Fibroblast of the aortic adventitia (primary cell): ENCODE measurements at regions not wholly inside any gene's neighbourhood (a gene's known extent, or its start where the extent isn't known, plus 50 kb on each side); places are given as distances from the start of the nearest gene placed in this dataset.

Experiments
- DNase-seq: peaks from one replicate; pipeline ENCODE4 v3.0.0-alpha.2; 2010; ENCODE audit warnings: low read depth
- H3K4me3 ChIP-seq: 2 replicates; pipeline ENCODE4 v1.5.1; 2011; ENCODE audit warnings: low read depth, mild to moderate bottlenecking, control low read depth, low read length, moderate library complexity
- TF ChIP-seq, protein P1 (sequence below): IDR thresholded peaks from 2 replicates; pipeline ENCODE4 v1.5.1; 2011; ENCODE audit warnings: mild to moderate bottlenecking, low read length, control low read depth, inconsistent platforms; ENCODE audit not compliant: insufficient read depth

DNA sequence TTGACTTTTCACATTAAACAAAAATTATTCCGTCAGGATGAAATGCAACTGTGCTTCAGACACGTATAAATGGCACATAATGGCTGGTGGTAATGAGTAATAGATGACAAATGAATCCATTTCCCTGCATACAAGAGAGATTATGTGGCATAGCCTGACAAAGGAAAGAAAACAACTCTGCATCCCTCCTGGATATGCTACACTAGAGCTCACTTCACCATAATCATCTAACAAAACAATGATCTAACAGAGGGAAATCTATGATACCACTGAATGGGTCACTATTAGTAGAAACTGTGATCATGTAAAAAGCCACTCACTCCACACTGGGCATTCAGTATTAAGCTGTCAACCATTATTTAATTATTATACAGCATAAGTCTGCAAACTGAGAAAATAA, 1498.4 kb downstream of the EFNB2 start:
- no peak for DNase-seq
- TF ChIP-seq, protein P1, sequence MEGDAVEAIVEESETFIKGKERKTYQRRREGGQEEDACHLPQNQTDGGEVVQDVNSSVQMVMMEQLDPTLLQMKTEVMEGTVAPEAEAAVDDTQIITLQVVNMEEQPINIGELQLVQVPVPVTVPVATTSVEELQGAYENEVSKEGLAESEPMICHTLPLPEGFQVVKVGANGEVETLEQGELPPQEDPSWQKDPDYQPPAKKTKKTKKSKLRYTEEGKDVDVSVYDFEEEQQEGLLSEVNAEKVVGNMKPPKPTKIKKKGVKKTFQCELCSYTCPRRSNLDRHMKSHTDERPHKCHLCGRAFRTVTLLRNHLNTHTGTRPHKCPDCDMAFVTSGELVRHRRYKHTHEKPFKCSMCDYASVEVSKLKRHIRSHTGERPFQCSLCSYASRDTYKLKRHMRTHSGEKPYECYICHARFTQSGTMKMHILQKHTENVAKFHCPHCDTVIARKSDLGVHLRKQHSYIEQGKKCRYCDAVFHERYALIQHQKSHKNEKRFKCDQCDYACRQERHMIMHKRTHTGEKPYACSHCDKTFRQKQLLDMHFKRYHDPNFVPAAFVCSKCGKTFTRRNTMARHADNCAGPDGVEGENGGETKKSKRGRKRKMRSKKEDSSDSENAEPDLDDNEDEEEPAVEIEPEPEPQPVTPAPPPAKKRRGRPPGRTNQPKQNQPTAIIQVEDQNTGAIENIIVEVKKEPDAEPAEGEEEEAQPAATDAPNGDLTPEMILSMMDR = no peak

DNA sequence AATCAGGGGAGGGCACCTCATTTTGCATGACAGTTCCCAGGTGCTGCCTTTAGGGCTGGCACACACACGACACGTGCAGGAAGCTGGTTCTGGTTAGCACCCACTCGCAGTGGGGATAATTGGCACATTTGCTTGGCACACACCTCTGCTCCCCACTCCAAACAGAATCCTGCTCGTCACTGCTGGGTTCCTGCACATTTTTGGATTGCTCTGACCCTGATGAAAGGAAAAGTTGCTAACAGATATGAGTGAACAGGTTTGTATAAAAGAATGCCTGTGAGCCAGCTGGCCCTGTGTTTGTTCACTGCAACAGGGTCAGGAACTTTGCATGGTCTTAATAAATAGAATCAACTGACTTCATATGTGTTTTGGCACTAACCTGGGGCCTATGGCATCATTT, 1500.4 kb downstream of the EFNB2 start:
- no peak for DNase-seq
- no peak overlapping the region for H3K4me3 ChIP-seq
- TF ChIP-seq, protein P1 = no peak

More for the DNA sequence above, 1498.4 kb downstream of the EFNB2 start:
- no peak overlapping the region for H3K4me3 ChIP-seq

DNA sequence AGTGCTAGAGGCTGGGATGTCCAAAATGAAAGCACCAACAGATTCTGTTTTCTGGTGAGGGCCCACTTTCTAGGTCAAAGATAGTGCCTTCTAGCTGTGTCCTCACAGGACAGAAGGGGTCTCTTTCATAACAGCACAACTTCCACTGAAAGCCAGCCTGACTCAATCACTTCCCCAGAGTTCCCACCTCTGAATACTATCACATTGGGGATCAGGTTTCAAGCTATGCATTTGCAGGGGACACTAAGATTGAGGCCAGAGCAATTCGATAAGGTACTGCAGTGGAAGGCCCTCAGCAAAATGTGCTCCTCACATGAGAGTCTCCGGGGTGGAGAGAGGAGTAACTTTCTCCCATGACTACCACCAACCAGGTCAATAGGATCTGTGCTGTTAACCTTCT, 1501.5 kb downstream of the EFNB2 start:
- TF ChIP-seq, protein P1 = no peak
- no peak overlapping the region for H3K4me3 ChIP-seq
- no peak for DNase-seq

DNA sequence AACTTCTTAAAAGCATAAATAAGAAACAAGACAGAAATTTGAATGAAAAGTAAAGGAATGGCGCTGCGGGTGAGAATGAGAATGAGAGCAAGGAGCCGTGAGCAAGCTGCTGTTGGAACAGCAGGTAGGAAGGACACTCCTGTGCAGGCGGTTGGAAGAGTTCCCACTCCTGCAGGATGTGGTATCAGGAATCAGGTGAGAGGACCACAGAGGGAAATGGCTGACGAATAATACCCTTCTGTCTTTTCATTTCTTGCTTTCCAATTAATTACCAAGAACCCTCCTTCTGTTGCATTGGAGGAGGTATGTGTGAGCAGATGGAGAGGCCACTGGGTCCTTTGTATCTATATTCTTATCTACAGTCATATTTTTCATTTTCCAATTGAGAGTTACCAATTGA, 1504.2 kb downstream of the EFNB2 start:
- TF ChIP-seq, protein P1 = no peak
- no peak for DNase-seq
- H3K4me3 ChIP-seq = no peak overlapping the region

DNA sequence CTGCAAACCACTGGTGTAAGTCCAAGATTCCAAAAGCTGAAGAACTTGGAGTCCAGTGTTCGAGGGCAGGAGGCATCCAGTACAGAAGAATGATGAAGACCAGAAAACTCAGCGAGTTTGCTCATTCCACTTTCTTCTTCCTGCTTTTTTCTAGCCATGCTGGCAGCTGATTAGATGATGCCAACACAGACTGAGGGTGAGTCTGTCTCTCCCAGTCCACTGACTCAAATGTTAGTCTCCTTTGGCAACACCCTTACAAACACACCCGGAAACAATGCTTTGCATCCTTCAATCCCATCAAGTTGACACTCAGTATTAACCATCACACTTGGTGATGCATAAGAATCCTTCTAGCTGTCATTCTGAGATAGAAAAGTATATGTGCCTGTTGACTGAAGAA, 1504.6 kb downstream of the EFNB2 start:
- no peak for DNase-seq
- TF ChIP-seq, protein P1 = no peak
- no peak overlapping the region for H3K4me3 ChIP-seq

DNA sequence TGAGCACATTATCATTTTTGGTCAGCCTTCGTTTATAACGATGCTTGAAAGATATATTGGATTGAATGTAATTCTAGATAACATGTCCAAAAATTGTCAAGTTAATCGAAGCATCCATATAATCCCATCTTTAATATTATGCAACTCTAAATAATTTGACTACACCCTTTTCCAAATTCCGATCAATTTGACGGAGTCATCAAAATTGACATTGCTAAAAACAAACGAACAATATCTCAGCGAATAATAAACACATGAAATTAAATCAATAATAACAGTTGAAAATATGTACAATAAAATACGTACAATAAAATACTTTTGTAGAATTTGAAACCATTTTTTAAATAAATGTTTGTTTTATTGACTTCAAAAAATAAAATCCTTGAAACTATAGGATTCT, 1516.4 kb downstream of the EFNB2 start:
- TF ChIP-seq, protein P1 = no peak

DNA sequence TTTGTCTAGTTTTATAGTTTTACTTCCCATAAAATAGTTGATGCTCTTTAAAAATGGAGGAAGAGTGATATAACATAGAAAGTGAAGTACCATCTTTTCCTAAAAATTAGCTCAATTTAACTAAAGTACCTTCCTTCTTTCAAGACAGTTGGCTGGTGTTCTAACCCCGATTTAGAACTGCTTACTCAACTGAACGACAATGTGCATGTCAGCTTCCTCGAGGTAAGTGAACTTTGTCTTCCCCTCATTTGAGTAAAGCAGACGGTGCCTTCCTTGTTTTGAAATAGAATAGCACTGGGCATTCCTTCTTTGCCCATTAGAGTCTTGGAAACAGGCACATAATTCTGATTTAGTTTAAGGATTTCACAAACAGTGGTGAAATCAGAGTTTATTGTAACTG, 1519.2 kb downstream of the EFNB2 start:
- no peak overlapping the region for H3K4me3 ChIP-seq
- DNase-seq = no peak
- TF ChIP-seq, protein P1 = no peak

More for the DNA sequence above, 1516.4 kb downstream of the EFNB2 start:
- no peak overlapping the region for H3K4me3 ChIP-seq
- no peak for DNase-seq
